Hepatocyte (in vitro differentiated cells): ENCODE measurements at regions not wholly inside any gene's neighbourhood (a gene's known extent, or its start where the extent isn't known, plus 50 kb on each side); places are given as distances from the start of the nearest gene placed in this dataset.

Experiments
- CTCF ChIP-seq: fragments of 200-600 bp; sonication (generic); IDR thresholded peaks from 2 replicates; pipeline ENCODE4 v1.5.1; 2016; ENCODE audit warnings: antibody characterized with exemption, mild to moderate bottlenecking; ENCODE audit not compliant: poor library complexity
- EZH2 ChIP-seq: fragments of 200-600 bp; sonication (generic); IDR thresholded peaks from 2 replicates; pipeline ENCODE4 v1.6.1; 2016; ENCODE audit warnings: antibody characterized with exemption, mild to moderate bottlenecking, borderline replicate concordance
- EZH2phosphoT487 ChIP-seq: fragments of 200-600 bp; sonication (generic); IDR thresholded peaks from one replicate; pipeline ENCODE4 v1.6.1; 2018; ENCODE audit warnings: antibody characterized with exemption, mild to moderate bottlenecking, low read depth, moderate library complexity; ENCODE audit not compliant: unreplicated experiment, severe bottlenecking

DNA sequence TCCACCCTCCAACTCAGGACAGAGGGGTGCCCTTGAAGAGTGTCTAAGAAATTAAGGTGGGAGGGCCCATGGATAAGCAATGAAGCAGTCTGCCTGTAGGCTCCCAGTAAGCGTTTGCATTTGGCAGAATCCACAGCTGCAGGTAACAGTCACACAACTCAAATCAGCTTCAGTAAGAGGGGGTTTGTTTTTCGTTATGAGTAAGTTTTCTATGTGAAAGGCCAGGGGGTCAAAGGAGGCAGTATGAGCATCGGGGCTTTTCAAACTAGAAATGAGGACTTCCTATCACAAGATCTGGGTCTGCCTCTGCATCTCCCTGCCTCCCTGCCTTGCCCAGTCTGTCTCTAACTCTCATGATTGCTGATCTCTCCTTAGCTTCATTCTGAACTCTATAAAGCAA lies 128.1 kb upstream of the CCL2 start:
- TF ChIP-seq CTCF (no peak), EZH2 (no peak), EZH2phosphoT487 (no peak)
